Loucy (cell line): ENCODE measurements at regions not wholly inside any gene's neighbourhood (a gene's known extent, or its start where the extent isn't known, plus 50 kb on each side); places are given as distances from the start of the nearest gene placed in this dataset.

ENCODE experiments used
- EZH2phosphoT487 ChIP-seq: fragments of 200-600 bp; IDR thresholded peaks from 2 replicates; pipeline ENCODE4 v1.6.1; 2018; ENCODE audit warnings: antibody characterized with exemption, mild to moderate bottlenecking, moderate library complexity, borderline replicate concordance
- TF ChIP-seq, protein P1 (sequence below): fragments of 200-600 bp; sonication (generic); conservative IDR thresholded peaks from 2 replicates; pipeline ENCODE4 v1.5.1; 2014; ENCODE audit warnings: mild to moderate bottlenecking, antibody characterized with exemption, low read length

DNA sequence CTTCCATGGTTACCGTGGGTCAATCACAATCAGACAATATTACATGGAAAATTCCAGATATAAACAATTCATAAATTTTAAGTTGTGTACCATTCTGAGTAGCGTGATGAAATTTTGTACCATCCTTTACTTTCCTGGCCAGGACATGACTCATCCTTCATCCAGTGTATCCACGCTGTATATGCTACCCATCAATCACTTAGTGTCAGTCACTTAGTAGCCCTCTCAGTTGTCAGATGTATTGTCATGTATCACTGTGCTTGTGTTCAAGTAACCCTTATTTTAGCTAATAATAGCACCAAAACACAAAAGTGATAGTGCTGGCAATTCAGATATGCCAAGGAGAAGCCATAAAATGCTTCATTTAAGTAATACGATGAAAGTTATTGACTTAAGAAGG is 282.6 kb downstream of the CPS1 start:
- TF ChIP-seq, protein P1, sequence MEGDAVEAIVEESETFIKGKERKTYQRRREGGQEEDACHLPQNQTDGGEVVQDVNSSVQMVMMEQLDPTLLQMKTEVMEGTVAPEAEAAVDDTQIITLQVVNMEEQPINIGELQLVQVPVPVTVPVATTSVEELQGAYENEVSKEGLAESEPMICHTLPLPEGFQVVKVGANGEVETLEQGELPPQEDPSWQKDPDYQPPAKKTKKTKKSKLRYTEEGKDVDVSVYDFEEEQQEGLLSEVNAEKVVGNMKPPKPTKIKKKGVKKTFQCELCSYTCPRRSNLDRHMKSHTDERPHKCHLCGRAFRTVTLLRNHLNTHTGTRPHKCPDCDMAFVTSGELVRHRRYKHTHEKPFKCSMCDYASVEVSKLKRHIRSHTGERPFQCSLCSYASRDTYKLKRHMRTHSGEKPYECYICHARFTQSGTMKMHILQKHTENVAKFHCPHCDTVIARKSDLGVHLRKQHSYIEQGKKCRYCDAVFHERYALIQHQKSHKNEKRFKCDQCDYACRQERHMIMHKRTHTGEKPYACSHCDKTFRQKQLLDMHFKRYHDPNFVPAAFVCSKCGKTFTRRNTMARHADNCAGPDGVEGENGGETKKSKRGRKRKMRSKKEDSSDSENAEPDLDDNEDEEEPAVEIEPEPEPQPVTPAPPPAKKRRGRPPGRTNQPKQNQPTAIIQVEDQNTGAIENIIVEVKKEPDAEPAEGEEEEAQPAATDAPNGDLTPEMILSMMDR, result no peak
- TF ChIP-seq EZH2phosphoT487, result no peak
